HEK293 (cell line): ENCODE measurements at regions not wholly inside any gene's neighbourhood (a gene's known extent, or its start where the extent isn't known, plus 50 kb on each side); places are given as distances from the start of the nearest gene placed in this dataset.

ENCODE experiments used
- CTCF ChIA-PET: fragments of 350-600 bp; formaldehyde crosslinking; extraction: SDS; loops from one replicate; lab custom pipeline; 2021; ENCODE audit warnings: antibody characterized with exemption; lab: Yijun Ruan, JAX
- POLR2A ChIA-PET: fragments of 300-600 bp; formaldehyde crosslinking; extraction: SDS; loops from one replicate; lab custom pipeline; 2020; ENCODE audit warnings: antibody characterized with exemption, inconsistent platforms; lab: Yijun Ruan, JAX
- H3K27ac ChIP-seq: fragments of 200-500 bp; sonication (Bioruptor generic); 2 replicates; pipeline ENCODE4 v1.5.1; 2014; ENCODE audit warnings: low read depth, low read length, control low read depth, inconsistent platforms; ENCODE audit errors: extremely low read depth
- H3K36me3 ChIP-seq, 2 experiments: fragments of 200-500 bp in 1 of 2; sonication (Bioruptor generic) in 1 of 2; 1 replicate in 1 of 2; 2 replicates in 1 of 2; pipeline ENCODE4 v1.5.1; 2014 to 2017; ENCODE audit warnings: inconsistent platforms in 2 of 2, low read length in 2 of 2; ENCODE audit not compliant: control insufficient read depth in 2 of 2, insufficient read depth in 1 of 2
- H3K4me1 ChIP-seq: fragments of 200-500 bp; sonication (Bioruptor generic); 2 replicates; pipeline ENCODE4 v1.5.1; 2014; ENCODE audit warnings: mild to moderate bottlenecking, low read length, inconsistent platforms; ENCODE audit not compliant: control insufficient read depth, insufficient read depth
- H3K4me3 ChIP-seq: 2 replicates; pipeline ENCODE4 v1.5.1; 2011; ENCODE audit warnings: low read depth, mild to moderate bottlenecking, control low read depth, low read length, moderate library complexity
- H3K9me3 ChIP-seq: fragments of 200-500 bp; sonication (Bioruptor generic); 2 replicates; pipeline ENCODE4 v1.5.1; 2014; ENCODE audit warnings: low read depth, low read length, inconsistent platforms; ENCODE audit not compliant: control insufficient read depth, insufficient read depth
- AEBP2 ChIP-seq: fragments of 450-650 bp; formaldehyde crosslinking; IDR thresholded peaks from 2 replicates; pipeline ENCODE4 v1.5.1; 2016; ENCODE audit warnings: missing biosample characterization, missing genetic modification characterization, borderline replicate concordance
- FEZF1 ChIP-seq: fragments of 450-650 bp; formaldehyde crosslinking; IDR thresholded peaks from 2 replicates; pipeline ENCODE4 v1.5.1; 2016; ENCODE audit warnings: missing biosample characterization, missing genetic modification characterization
- HIC1 ChIP-seq: fragments of 450-650 bp; formaldehyde crosslinking; IDR thresholded peaks from 2 replicates; pipeline ENCODE4 v1.5.1; 2016; ENCODE audit warnings: missing biosample characterization, missing genetic modification characterization
- HOXA7 ChIP-seq: sonication (generic); formaldehyde crosslinking; IDR thresholded peaks from 2 replicates; pipeline ENCODE4 v1.8.1; 2022; ENCODE audit warnings: missing genetic modification reagents, borderline replicate concordance
- ZBTB17 ChIP-seq: fragments of 450-650 bp; formaldehyde crosslinking; IDR thresholded peaks from 2 replicates; pipeline ENCODE4 v1.5.1; 2016; ENCODE audit warnings: missing biosample characterization, missing genetic modification characterization
- ZBTB7A ChIP-seq: fragments of 450-650 bp; formaldehyde crosslinking; IDR thresholded peaks from 2 replicates; pipeline ENCODE4 v1.5.1; 2016; ENCODE audit warnings: low read depth, missing biosample characterization, missing genetic modification characterization
- ZNF18 ChIP-seq: fragments of 450-650 bp; formaldehyde crosslinking; IDR thresholded peaks from 2 replicates; pipeline ENCODE4 v1.5.1; 2016; ENCODE audit warnings: missing biosample characterization, missing genetic modification characterization
- ZNF302 ChIP-seq: fragments of 450-650 bp; formaldehyde crosslinking; IDR thresholded peaks from 2 replicates; pipeline ENCODE4 v1.5.1; 2016; ENCODE audit warnings: missing biosample characterization, missing genetic modification characterization, low read depth
- ZNF37A ChIP-seq: fragments of 450-650 bp; IDR thresholded peaks from 2 replicates; pipeline ENCODE4 v1.5.1; 2018; ENCODE audit warnings: missing biosample characterization, missing genetic modification characterization
- ZNF449 ChIP-seq: fragments of 450-650 bp; formaldehyde crosslinking; IDR thresholded peaks from 2 replicates; pipeline ENCODE4 v1.5.1; 2017; ENCODE audit warnings: missing biosample characterization, mild to moderate bottlenecking, missing genetic modification characterization, moderate library complexity
- ZNF473 ChIP-seq: fragments of 450-650 bp; formaldehyde crosslinking; IDR thresholded peaks from 2 replicates; pipeline ENCODE4 v1.5.1; 2017; ENCODE audit warnings: missing biosample characterization, missing genetic modification characterization
- ZNF645 ChIP-seq: fragments of 450-650 bp; formaldehyde crosslinking; IDR thresholded peaks from 2 replicates; pipeline ENCODE4; 2016; ENCODE audit warnings: missing biosample characterization, missing genetic modification characterization
- ZNF660 ChIP-seq: fragments of 450-650 bp; IDR thresholded peaks from 2 replicates; pipeline ENCODE4 v1.5.1; 2018; ENCODE audit warnings: missing biosample characterization, mild to moderate bottlenecking, missing genetic modification characterization
- ZNF677 ChIP-seq: fragments of 450-650 bp; IDR thresholded peaks from 2 replicates; pipeline ENCODE4 v1.5.0; 2018; ENCODE audit warnings: missing biosample characterization, mild to moderate bottlenecking, missing genetic modification characterization, moderate library complexity
- ZSCAN23 ChIP-seq: fragments of 450-650 bp; formaldehyde crosslinking; IDR thresholded peaks from 2 replicates; pipeline ENCODE4 v1.5.1; 2016; ENCODE audit warnings: missing biosample characterization, missing genetic modification characterization
- TF ChIP-seq, protein P1 (sequence below): fragments of 450-650 bp; formaldehyde crosslinking; IDR thresholded peaks from 2 replicates; pipeline ENCODE4 v1.5.1; 2016; ENCODE audit warnings: missing biosample characterization, missing genetic modification characterization
- TF ChIP-seq, protein P2 (sequence below): fragments of 450-650 bp; formaldehyde crosslinking; IDR thresholded peaks from 2 replicates; pipeline ENCODE4 v1.5.1; 2016; ENCODE audit warnings: missing biosample characterization, missing genetic modification characterization
- TF ChIP-seq, protein P3 (sequence below): fragments of 450-650 bp; formaldehyde crosslinking; IDR thresholded peaks from 2 replicates; pipeline ENCODE4 v1.5.1; 2016; ENCODE audit warnings: missing biosample characterization, missing genetic modification characterization

GRCh38 chr2:224206816-224207215 is 167.7 kb upstream of the SERPINE2 start:
- H3K36me3 ChIP-seq = no peaks in the 10 kb centered on the region
- TF ChIP-seq AEBP2 (tag by site-specific recombination) (no peak), ZNF18 (tag by site-specific recombination) (no peak), ZBTB17 (no peak), HIC1 (tag by site-specific recombination) (no peak), ZBTB7A (tag by site-specific recombination) (no peak), ZSCAN23 (tag by site-specific recombination) (no peak), ZNF677 (tag by site-specific recombination) (no peak), ZNF645 (tag by site-specific recombination) (no peak), ZNF660 (tag by site-specific recombination) (no peak), ZNF302 (tag by site-specific recombination) (no peak), HOXA7 (CRISPR knock-in tag) (no peak), ZNF473 (tag by site-specific recombination) (no peak), FEZF1 (tag by site-specific recombination) (no peak), ZNF37A (tag by site-specific recombination) (no peak), ZNF449 (tag by site-specific recombination) (no peak)
- TF ChIP-seq, protein P1, sequence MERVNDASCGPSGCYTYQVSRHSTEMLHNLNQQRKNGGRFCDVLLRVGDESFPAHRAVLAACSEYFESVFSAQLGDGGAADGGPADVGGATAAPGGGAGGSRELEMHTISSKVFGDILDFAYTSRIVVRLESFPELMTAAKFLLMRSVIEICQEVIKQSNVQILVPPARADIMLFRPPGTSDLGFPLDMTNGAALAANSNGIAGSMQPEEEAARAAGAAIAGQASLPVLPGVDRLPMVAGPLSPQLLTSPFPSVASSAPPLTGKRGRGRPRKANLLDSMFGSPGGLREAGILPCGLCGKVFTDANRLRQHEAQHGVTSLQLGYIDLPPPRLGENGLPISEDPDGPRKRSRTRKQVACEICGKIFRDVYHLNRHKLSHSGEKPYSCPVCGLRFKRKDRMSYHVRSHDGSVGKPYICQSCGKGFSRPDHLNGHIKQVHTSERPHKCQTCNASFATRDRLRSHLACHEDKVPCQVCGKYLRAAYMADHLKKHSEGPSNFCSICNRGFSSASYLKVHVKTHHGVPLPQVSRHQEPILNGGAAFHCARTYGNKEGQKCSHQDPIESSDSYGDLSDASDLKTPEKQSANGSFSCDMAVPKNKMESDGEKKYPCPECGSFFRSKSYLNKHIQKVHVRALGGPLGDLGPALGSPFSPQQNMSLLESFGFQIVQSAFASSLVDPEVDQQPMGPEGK (tag by site-specific recombination) = no peak
- TF ChIP-seq, protein P2, sequence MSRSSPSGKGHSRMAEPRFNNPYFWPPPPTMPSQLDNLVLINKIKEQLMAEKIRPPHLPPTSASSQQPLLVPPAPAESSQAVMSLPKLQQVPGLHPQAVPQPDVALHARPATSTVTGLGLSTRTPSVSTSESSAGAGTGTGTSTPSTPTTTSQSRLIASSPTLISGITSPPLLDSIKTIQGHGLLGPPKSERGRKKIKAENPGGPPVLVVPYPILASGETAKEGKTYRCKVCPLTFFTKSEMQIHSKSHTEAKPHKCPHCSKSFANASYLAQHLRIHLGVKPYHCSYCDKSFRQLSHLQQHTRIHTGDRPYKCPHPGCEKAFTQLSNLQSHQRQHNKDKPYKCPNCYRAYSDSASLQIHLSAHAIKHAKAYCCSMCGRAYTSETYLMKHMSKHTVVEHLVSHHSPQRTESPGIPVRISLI (tag by site-specific recombination) = no peak
- TF ChIP-seq, protein P3, sequence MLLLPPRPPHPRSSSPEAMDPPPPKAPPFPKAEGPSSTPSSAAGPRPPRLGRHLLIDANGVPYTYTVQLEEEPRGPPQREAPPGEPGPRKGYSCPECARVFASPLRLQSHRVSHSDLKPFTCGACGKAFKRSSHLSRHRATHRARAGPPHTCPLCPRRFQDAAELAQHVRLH (tag by site-specific recombination) = no peak
- TF ChIP-seq, all 188 proteins: peak for 0
- ChIA-PET CTCF (no interaction called here), POLR2A (no interaction called here)
- H3K27ac ChIP-seq = no peak overlapping the region
- H3K9me3 ChIP-seq = no peaks in the 10 kb centered on the region
- no peaks in the 10 kb centered on the region for H3K4me1 ChIP-seq
- no peak overlapping the region for H3K4me3 ChIP-seq
